GM12891 (cell line): ENCODE measurements at regions not wholly inside any gene's neighbourhood (a gene's known extent, or its start where the extent isn't known, plus 50 kb on each side); places are given as distances from the start of the nearest gene placed in this dataset.

Experiments
- POLR2A ChIP-seq: IDR thresholded peaks from 2 replicates; pipeline ENCODE4 v1.6.1; 2011; ENCODE audit warnings: low read depth, low read length, control low read depth
- TAF1 ChIP-seq: IDR thresholded peaks from 2 replicates; pipeline ENCODE4 v1.6.1; 2011; ENCODE audit warnings: low read depth, low read length, control low read depth

DNA sequence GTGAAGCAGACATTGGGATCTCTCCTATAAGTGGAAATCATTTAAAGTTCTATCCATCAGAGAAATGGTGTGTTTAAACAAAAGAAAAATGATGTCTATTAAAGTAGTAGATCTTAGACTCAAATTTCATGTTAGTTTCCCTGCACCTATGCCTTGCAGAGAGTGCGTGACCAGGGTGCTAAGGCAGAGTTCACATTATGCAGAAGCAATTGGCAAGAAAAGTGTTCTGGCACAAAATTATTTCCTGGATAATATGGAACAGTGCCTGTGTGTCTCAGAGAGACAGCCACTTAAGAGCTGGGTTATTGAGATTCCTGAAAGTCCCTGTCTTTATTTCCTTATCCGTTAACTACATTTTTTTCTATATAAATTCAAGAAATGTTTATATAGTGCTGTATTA is 457.0 kb downstream of the CDH8 start:
- TF ChIP-seq TAF1 (no peak), POLR2A (no peak)
